ENCODE measurements at regions not wholly inside any gene's neighbourhood (a gene's known extent, or its start where the extent isn't known, plus 50 kb on each side); places are given as distances from the start of the nearest gene placed in this dataset.
"Not testable (repeated sequence)": the region's sequence is repeated elsewhere in the genome, so short reads cannot be mapped to it uniquely, and the experiment has no call there.

- intact Hi-C loops (cut with DNase I, micrococcal nuclease): no loop called here
- DNase-seq (no peak), ATAC-seq (no peak)
Measured at GRCh38 chr2:230636684-230637271, 75.9 kb upstream of the CAB39 start.

- DNase-seq; intact Hi-C loops (cut with DNase I, micrococcal nuclease); ATAC-seq: not testable (repeated sequence)
Measured at GRCh38 chr2:230637486-230637885, 75.2 kb upstream of the CAB39 start.

- peak; percentile 34 for ATAC-seq
- DNase-seq: no peak
- intact Hi-C loops (cut with DNase I, micrococcal nuclease): no loop called here
Measured at GRCh38 chr2:230640540-230641011, 72.1 kb upstream of the CAB39 start.

- no peak for ATAC-seq
- DNase-seq: no peak
- intact Hi-C loops (cut with DNase I, micrococcal nuclease): no loop called here
Measured at GRCh38 chr2:230642966-230643365, 69.7 kb upstream of the CAB39 start.

- ATAC-seq (peak; percentile 51), DNase-seq (peak in 1 of 2 donors; percentile 47)
- intact Hi-C loops (cut with DNase I, micrococcal nuclease): no loop called here
Measured at GRCh38 chr2:230643576-230644291, 68.9 kb upstream of the CAB39 start.

- no peak for ATAC-seq
- DNase-seq: no peak
- intact Hi-C loops (cut with DNase I, micrococcal nuclease): no loop called here
Measured at GRCh38 chr2:230644356-230644935, 68.2 kb upstream of the CAB39 start.

GRCh38 chr2:230648356-230648755, 64.3 kb upstream of the CAB39 start:
- intact Hi-C loops (cut with DNase I, micrococcal nuclease): no loop called here
- ATAC-seq (no peak), DNase-seq (no peak)

- no peak for DNase-seq
- intact Hi-C loops (cut with DNase I, micrococcal nuclease): no loop called here
Measured at GRCh38 chr2:230650585-230651137, 62.0 kb upstream of the CAB39 start.

GRCh38 chr2:230654057-230654456, 58.6 kb upstream of the CAB39 start:
- intact Hi-C loops (cut with DNase I, micrococcal nuclease): no loop called here
- no peak for ATAC-seq
- no peak for DNase-seq

More at GRCh38 chr2:230650585-230651137, 62.0 kb upstream of the CAB39 start:
- no peak for ATAC-seq

- intact Hi-C loops (cut with DNase I, micrococcal nuclease): no loop called here
- ATAC-seq: no peak
Measured at GRCh38 chr2:230657462-230657861, 55.2 kb upstream of the CAB39 start.

GRCh38 chr2:230657906-230658305, 54.7 kb upstream of the CAB39 start:
- no peak for DNase-seq
- intact Hi-C loops (cut with DNase I, micrococcal nuclease): no loop called here
- no peak for ATAC-seq

More at GRCh38 chr2:230657462-230657861, 55.2 kb upstream of the CAB39 start:
- no peak for DNase-seq

GRCh38 chr2:230658577-230658876, 54.1 kb upstream of the CAB39 start:
- ATAC-seq (no peak), DNase-seq (no peak)
- intact Hi-C loops (cut with DNase I, micrococcal nuclease): no loop called here

GRCh38 chr2:230658877-230659652, 53.6 kb upstream of the CAB39 start:
- intact Hi-C loops (cut with DNase I, micrococcal nuclease): no loop called here
- no peak for DNase-seq
- no peak for ATAC-seq

GRCh38 chr2:230660294-230661060, 52.2 kb upstream of the CAB39 start:
- intact Hi-C loops (cut with DNase I, micrococcal nuclease): no loop called here
- DNase-seq (peak; percentile 59 to 68), ATAC-seq (peak; percentile 33)

GRCh38 chr2:230661072-230661957, 51.3 kb upstream of the CAB39 start:
- ATAC-seq: no peak

More at GRCh38 chr2:230661072-230661957, 51.3 kb upstream of the CAB39 start:
- intact Hi-C loops (cut with DNase I, micrococcal nuclease): no loop called here
- DNase-seq: no peak

Data from left colon (tissue), 2 donors.